ENCODE measurements at regions not wholly inside any gene's neighbourhood (a gene's known extent, or its start where the extent isn't known, plus 50 kb on each side); places are given as distances from the start of the nearest gene placed in this dataset.

GRCh38 chr10:30722956-30723620, 93.5 kb upstream of the LYZL2 start:
- no peaks in the 10 kb centered on the region for H3K9me3 ChIP-seq
- H3K4me1 ChIP-seq: peaks cover 0 to 9% (median 0%) of the 10 kb centered on the region in 9 donors
- no peaks in the 10 kb centered on the region for H3K36me3 ChIP-seq
- no peak for TF ChIP-seq CTCF (IDR thresholded peaks at IDR 0.05)
- no peak for ATAC-seq
- intact Hi-C loops (cut with DNase I): loop anchor here in 2 of 10 donors (5.0 to 10.0 kb wide), 2 partner anchors 1082 to 1224 kb away; no protein-coding TSS in a partner anchor
- no peak for DNase-seq
- no peak overlapping the region for H3K4me3 ChIP-seq
- H3K27ac ChIP-seq: no peak overlapping the region
- H3K27me3 ChIP-seq: peaks cover 0 to 4% (median 0%) of the 10 kb centered on the region in 7 donors
- 94 to 96% methylated on average over 10 of the region's 10 CpGs for WGBS, 2 donors

DNA sequence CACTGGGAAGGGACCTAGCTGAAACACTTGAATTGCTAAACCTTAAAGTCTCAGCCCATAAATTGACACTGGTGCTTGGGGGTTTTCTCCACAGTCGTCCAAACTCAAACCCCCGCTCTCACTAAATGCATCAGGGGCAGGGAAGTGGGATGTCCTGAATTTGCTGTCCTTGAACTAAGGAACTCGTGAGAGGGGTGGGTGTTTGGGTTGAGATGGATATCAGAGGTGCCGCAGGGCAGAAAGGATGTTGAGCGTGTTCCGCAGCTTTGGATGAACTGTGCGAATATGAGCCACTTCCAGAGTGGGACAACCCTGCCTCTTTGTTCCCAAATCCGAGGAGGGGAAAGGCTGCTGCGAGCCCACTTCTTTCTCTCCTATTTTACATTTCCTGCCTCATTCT, 90.3 kb upstream of the LYZL2 start:
- no peak for DNase-seq
- H3K27ac ChIP-seq: no peak overlapping the region
- peaks cover 0 to 1% (median 0%) of the 10 kb centered on the region in 11 donors for H3K9me3 ChIP-seq
- no peak overlapping the region for H3K4me3 ChIP-seq
- intact Hi-C loops (cut with DNase I): loop anchor here in 2 of 10 donors (5.0 to 10.0 kb wide), 2 partner anchors 1085 to 1227 kb away; no protein-coding TSS in a partner anchor
- WGBS, 2 donors: 53 to 63% methylated on average over 9 of the region's 9 CpGs
- no peaks in the 10 kb centered on the region for H3K36me3 ChIP-seq
- H3K27me3 ChIP-seq: peaks cover 0 to 8% (median 3%) of the 10 kb centered on the region in 7 donors
- TF ChIP-seq CTCF (IDR thresholded peaks at IDR 0.05): no peak
- peaks cover 0 to 5% (median 0%) of the 10 kb centered on the region in 9 donors for H3K4me1 ChIP-seq
- no peak for ATAC-seq

GRCh38 chr10:30709700-30710358, 80.3 kb upstream of the LYZL2 start:
- DNase-seq: no peak
- WGBS, 2 donors: 84 to 88% methylated on average over 6 of the region's 6 CpGs
- no peak overlapping the region for H3K4me3 ChIP-seq
- H3K9me3 ChIP-seq: peaks cover 0 to 17% (median 3%) of the 10 kb centered on the region in 11 donors
- peaks cover 0 to 5% (median 0%) of the 10 kb centered on the region in 7 donors for H3K27me3 ChIP-seq
- peak in 2 of 8 donors; percentile 39 to 49 for ATAC-seq
- H3K36me3 ChIP-seq: no peaks in the 10 kb centered on the region
- H3K4me1 ChIP-seq: peaks cover 0 to 9% (median 0%) of the 10 kb centered on the region in 9 donors
- no peak for TF ChIP-seq CTCF (IDR thresholded peaks at IDR 0.05)
- H3K27ac ChIP-seq: no peak overlapping the region
- intact Hi-C loops (cut with DNase I): loop anchor here in 1 of 10 donors (2.0 kb wide), 1 partner anchor 21 kb away; no protein-coding TSS in a partner anchor

DNA sequence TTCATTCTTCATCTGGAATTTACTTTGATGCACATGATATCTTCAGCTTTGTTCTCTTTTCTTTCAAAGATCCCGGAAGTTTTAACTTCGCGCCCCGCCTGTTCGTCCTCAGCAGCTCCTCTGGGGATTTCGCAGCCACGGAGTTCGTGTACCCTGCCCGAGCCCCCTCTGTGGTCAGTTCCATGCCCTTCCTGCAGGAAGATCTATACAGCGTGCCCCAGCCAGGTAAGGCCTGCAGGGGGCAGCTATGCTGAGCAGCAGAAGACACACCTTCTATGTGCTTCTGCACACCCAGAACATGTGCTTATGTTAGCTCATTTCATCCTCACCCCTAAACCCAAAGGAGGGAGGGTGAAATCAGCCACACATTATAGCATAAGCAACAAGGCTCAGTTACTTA, 79.7 kb upstream of the LYZL2 start:
- 85 to 91% methylated on average over 10 of the region's 10 CpGs for WGBS, 2 donors
- ATAC-seq: peak in 1 of 8 donors; percentile 18
- no peak for TF ChIP-seq CTCF (IDR thresholded peaks at IDR 0.05)

More for the DNA sequence above, 79.7 kb upstream of the LYZL2 start:
- no peak for DNase-seq
- intact Hi-C loops (cut with DNase I): loop anchor here in 1 of 10 donors (2.0 kb wide), 1 partner anchor 20 kb away; no protein-coding TSS in a partner anchor
- H3K4me3 ChIP-seq: no peak overlapping the region
- peaks cover 0 to 5% (median 0%) of the 10 kb centered on the region in 7 donors for H3K27me3 ChIP-seq
- H3K9me3 ChIP-seq: peaks cover 0 to 11% (median 3%) of the 10 kb centered on the region in 11 donors
- no peaks in the 10 kb centered on the region for H3K36me3 ChIP-seq
- peaks cover 0 to 9% (median 0%) of the 10 kb centered on the region in 9 donors for H3K4me1 ChIP-seq
- no peak overlapping the region for H3K27ac ChIP-seq
